HG03520 (cell line): ENCODE measurements at regions not wholly inside any gene's neighbourhood (a gene's known extent, or its start where the extent isn't known, plus 50 kb on each side); places are given as distances from the start of the nearest gene placed in this dataset.
"Not testable (repeated sequence)": the region's sequence is repeated elsewhere in the genome, so short reads cannot be mapped to it uniquely, and the experiment has no call there.

Source experiments
- ATAC-seq: cut with Tn5 transposase; IDR thresholded peaks from one replicate; pipeline ENCODE4 v1.9.1; 2021; ENCODE audit warnings: mild to moderate bottlenecking, moderate library complexity; ENCODE audit not compliant: unreplicated experiment

- no peak for ATAC-seq
Measured at GRCh38 chr3:15851735-15852134, 54.0 kb upstream of the ANKRD28 start.

- ATAC-seq = peak; percentile 75
Measured at GRCh38 chr3:15858547-15859506, 61.0 kb upstream of the ANKRD28 start.

- ATAC-seq = peak; percentile 63
Measured at GRCh38 chr3:15859507-15860013, 61.8 kb upstream of the ANKRD28 start.

GRCh38 chr3:15860014-15860934 is 62.5 kb upstream of the ANKRD28 start:
- peak; percentile 47 for ATAC-seq

GRCh38 chr3:15861163-15861562 is 63.4 kb upstream of the ANKRD28 start:
- ATAC-seq = no peak

- ATAC-seq = no peak
Measured at GRCh38 chr3:15872807-15873206, 75.0 kb upstream of the ANKRD28 start.

GRCh38 chr3:15873415-15873814 is 75.6 kb upstream of the ANKRD28 start:
- no peak for ATAC-seq

- no peak for ATAC-seq
Measured at GRCh38 chr3:15875016-15875689, 77.4 kb upstream of the ANKRD28 start.

- no peak for ATAC-seq
Measured at GRCh38 chr3:15876669-15877068, 78.9 kb upstream of the ANKRD28 start.

- ATAC-seq = no peak
Measured at GRCh38 chr3:15877813-15878212, 80.0 kb upstream of the ANKRD28 start.

GRCh38 chr3:15879787-15880186 is 82.0 kb upstream of the ANKRD28 start:
- ATAC-seq = not testable (repeated sequence)

- ATAC-seq = no peak
Measured at GRCh38 chr3:15882577-15882976, 84.8 kb upstream of the ANKRD28 start.

GRCh38 chr3:15884132-15884531 is 86.4 kb upstream of the ANKRD28 start:
- ATAC-seq = no peak

GRCh38 chr3:15886521-15886920 is 88.7 kb upstream of the ANKRD28 start:
- ATAC-seq = no peak

GRCh38 chr3:15887261-15887660 is 89.5 kb upstream of the ANKRD28 start:
- ATAC-seq = no peak

GRCh38 chr3:15889936-15890335 is 92.2 kb upstream of the ANKRD28 start:
- no peak for ATAC-seq

- ATAC-seq = no peak
Measured at GRCh38 chr3:15892311-15893227, 94.8 kb upstream of the ANKRD28 start.

GRCh38 chr3:15894382-15894781 is 96.6 kb upstream of the ANKRD28 start:
- ATAC-seq = no peak

- no peak for ATAC-seq
Measured at GRCh38 chr3:15896500-15896899, 98.7 kb upstream of the ANKRD28 start.

- no peak for ATAC-seq
Measured at GRCh38 chr3:15899388-15899787, 101.6 kb upstream of the ANKRD28 start.
